Fibroblast of mammary gland (primary cell): ENCODE measurements at regions not wholly inside any gene's neighbourhood (a gene's known extent, or its start where the extent isn't known, plus 50 kb on each side); places are given as distances from the start of the nearest gene placed in this dataset.

Experiments used
- DNase-seq: peaks from one replicate; pipeline ENCODE4 v3.0.0-alpha.2; 2010; ENCODE audit warnings: low read depth
- H3K4me3 ChIP-seq: 2 replicates; pipeline ENCODE4 v1.5.1; 2011; ENCODE audit warnings: low read depth, mild to moderate bottlenecking, low read length, moderate library complexity; ENCODE audit not compliant: control insufficient read depth
- TF ChIP-seq, protein P1 (sequence below): conservative IDR thresholded peaks from 2 replicates; pipeline ENCODE4 v1.5.1; 2011; ENCODE audit warnings: low read depth, low read length, inconsistent platforms; ENCODE audit not compliant: control insufficient read depth, insufficient read depth

DNA sequence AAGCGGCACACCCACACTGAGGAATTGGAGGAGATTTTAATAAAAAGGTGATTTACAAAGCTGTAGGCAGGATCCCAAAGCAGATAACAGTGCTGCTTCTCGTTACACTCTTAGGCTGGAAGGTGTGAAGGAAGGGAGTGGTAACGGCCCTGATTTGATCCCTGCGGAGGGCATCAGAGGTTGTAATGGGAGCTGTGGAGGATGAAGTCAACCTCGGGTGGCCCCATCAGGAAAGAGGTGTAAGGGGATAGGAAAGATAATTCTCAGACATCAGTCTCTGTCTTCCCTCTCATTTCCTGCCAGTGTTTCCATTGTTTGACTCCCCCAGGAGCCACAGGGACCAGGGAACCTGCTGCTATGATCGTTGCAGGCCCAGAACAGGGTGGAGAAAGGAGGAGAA lies 245.7 kb upstream of the NOX3 start:
- TF ChIP-seq, protein P1, sequence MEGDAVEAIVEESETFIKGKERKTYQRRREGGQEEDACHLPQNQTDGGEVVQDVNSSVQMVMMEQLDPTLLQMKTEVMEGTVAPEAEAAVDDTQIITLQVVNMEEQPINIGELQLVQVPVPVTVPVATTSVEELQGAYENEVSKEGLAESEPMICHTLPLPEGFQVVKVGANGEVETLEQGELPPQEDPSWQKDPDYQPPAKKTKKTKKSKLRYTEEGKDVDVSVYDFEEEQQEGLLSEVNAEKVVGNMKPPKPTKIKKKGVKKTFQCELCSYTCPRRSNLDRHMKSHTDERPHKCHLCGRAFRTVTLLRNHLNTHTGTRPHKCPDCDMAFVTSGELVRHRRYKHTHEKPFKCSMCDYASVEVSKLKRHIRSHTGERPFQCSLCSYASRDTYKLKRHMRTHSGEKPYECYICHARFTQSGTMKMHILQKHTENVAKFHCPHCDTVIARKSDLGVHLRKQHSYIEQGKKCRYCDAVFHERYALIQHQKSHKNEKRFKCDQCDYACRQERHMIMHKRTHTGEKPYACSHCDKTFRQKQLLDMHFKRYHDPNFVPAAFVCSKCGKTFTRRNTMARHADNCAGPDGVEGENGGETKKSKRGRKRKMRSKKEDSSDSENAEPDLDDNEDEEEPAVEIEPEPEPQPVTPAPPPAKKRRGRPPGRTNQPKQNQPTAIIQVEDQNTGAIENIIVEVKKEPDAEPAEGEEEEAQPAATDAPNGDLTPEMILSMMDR: no peak
- H3K4me3 ChIP-seq: no peak overlapping the region
- no peak for DNase-seq

DNA sequence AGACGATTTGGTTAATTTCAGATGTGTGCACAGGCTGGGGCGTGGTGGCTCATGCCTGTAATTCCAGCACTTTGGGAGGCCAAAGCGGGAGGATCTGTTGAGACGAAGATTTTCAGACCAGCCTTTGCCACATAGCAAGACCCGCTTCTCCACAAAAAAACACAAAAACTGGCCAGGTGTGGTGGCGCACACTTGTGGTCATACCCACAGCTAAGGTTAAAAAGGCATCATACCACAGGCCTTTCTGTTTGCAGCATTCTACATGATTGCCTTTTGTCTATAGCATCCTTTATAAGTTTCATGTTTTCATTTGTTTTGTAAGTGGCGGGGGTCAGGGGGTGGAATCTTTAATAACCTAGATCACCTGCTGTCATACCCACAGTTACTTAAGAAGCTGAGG lies 239.9 kb upstream of the NOX3 start:
- DNase-seq: no peak
- no peak overlapping the region for H3K4me3 ChIP-seq
- TF ChIP-seq, protein P1: no peak

DNA sequence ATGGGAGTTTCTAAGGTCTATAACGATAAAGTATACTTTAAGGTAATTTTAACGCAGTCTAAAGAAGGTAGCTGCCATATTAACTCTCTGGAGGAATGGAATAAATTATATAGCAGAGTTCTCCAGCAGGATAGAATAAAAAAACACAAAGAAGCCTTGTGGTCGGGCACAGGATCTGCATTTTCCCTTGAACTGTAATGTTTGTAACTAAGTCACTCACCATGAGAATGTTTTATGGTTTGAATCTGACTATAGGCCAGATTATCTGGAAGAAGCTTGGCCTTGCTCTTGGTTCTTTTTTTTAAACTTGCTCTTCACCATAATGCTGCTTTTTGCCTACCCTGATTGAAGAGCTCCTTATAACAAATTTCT lies 238.8 kb upstream of the NOX3 start:
- TF ChIP-seq, protein P1: no peak
- no peak for DNase-seq
- no peak overlapping the region for H3K4me3 ChIP-seq

DNA sequence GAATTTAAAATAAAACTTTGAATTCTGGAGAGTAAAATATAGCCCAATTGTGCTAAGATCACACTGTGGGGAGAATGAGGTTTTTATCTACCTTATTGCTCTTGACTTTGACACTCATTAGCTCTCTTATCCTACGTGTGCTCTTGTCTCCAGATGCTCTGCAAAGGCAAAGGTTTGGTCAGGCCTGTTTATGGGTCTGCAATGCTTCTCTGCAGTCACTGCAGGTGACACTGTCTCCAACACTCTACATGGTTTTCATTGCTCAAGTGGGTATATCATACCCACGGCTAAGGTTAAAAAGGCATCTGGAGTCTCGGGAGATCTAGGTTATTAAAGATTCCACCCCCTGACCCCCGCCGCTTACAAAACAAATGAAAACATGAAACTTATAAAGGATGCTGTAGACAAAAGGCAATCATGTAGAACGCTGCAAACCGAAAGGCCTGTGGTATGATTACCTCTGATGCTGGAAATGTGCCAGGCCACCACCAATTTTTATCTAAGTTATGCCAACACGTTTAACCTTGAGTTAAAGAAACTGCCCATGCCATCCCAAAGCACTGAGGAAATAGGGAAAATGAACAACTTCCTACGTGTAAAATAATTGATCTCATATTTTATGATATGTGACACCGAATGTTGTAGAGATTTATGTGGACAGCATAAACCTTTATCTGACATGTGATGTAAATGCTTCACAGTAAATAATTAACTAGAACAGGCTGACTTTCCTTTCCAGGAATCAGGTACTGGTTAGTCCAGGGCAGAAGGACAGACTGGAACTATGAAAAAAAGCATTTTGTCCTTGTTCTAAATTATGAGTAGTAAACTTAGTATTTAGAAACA lies 238.2 kb upstream of the NOX3 start:
- DNase-seq: no peak
- TF ChIP-seq, protein P1: no peak
- H3K4me3 ChIP-seq: no peak overlapping the region

DNA sequence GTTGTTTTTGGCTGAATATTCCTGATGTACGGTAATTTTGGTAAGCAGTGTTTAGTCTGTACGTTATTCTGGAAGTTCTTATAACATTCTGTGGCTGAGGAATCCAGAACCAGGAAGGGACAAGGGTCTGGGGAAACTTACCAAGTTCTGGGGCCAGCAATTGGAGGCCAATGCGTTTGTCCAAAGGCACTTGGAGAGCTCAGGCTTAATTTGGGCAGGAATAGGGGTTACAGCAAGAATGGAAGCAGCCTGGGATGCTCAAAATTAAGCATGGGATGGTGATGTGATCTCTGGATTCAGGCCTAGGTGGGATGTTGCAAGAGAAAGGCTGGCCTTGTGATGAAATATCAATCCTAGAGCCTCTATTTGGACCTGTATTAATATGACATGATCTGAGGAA lies 235.2 kb upstream of the NOX3 start:
- TF ChIP-seq, protein P1: no peak
- DNase-seq: no peak
- no peak overlapping the region for H3K4me3 ChIP-seq

DNA sequence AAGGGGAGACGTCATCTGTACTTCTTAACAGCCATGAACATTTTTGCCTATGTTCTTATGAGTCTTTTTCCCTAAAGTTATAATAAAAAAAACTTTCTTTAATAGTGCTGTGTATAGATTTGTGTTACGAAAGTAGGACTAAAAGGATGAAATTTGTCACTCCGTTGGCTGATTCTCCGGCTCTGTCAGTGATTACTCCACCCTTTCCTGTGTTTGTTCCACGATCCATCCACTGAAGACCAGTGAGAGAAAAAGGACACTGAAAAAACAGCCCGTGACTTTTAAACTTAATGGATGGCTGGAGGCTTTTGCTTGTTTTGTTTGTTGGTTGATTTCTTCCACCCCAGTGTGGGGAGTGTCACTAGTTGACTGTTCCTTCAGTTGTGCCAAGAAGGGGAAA lies 232.0 kb upstream of the NOX3 start:
- TF ChIP-seq, protein P1: no peak
- H3K4me3 ChIP-seq: no peak overlapping the region
- no peak for DNase-seq
